GM23338 (cell line): ENCODE measurements at regions not wholly inside any gene's neighbourhood (a gene's known extent, or its start where the extent isn't known, plus 50 kb on each side); places are given as distances from the start of the nearest gene placed in this dataset.

Experiments used
- ATAC-seq: fragments of 200-7000 bp; cut with Tn5 transposase; 3 replicates; pipeline ENCODE4 v1.9.1; 2020
- DNase-seq: peaks from one replicate; pipeline ENCODE4 v3.0.0-alpha.2; 2015; ENCODE audit warnings: low spot score
- H2AFZ ChIP-seq: fragments of 200-600 bp; sonication (generic); 2 replicates; pipeline ENCODE4 v1.8.0; 2016; ENCODE audit warnings: antibody characterized with exemption, mild to moderate bottlenecking, moderate library complexity
- H3F3A ChIP-seq: fragments of 200-600 bp; sonication (generic); replicated peaks from 2 replicates; pipeline ENCODE4 v1.8.0; 2017; ENCODE audit warnings: antibody characterized with exemption, mixed run types, low read depth
- H3K27ac ChIP-seq: fragments of 200-600 bp; sonication (generic); 2 replicates; pipeline ENCODE4 v1.6.1; 2016; ENCODE audit warnings: low read depth
- H3K27me3 ChIP-seq: fragments of 200-600 bp; sonication (generic); 2 replicates; pipeline ENCODE4 v1.8.0; 2016; ENCODE audit warnings: mild to moderate bottlenecking, mixed run types, moderate library complexity; ENCODE audit not compliant: insufficient read depth
- H3K36me3 ChIP-seq: fragments of 200-600 bp; sonication (generic); 2 replicates; pipeline ENCODE4 v1.8.0; 2016; ENCODE audit warnings: mild to moderate bottlenecking; ENCODE audit not compliant: insufficient read depth
- H3K4me1 ChIP-seq: fragments of 200-600 bp; sonication (generic); 2 replicates; pipeline ENCODE4 v1.8.0; 2016; ENCODE audit warnings: mild to moderate bottlenecking, moderate library complexity; ENCODE audit not compliant: insufficient read depth
- H3K4me2 ChIP-seq: fragments of 200-600 bp; sonication (generic); 2 replicates; pipeline ENCODE4 v1.7.1; 2017; ENCODE audit warnings: mixed run types
- H3K4me3 ChIP-seq: fragments of 200-600 bp; sonication (generic); 2 replicates; pipeline ENCODE4 v1.6.1; 2016; ENCODE audit warnings: mixed run types
- H3K79me2 ChIP-seq: fragments of 200-600 bp; sonication (generic); replicated peaks from 2 replicates; pipeline ENCODE4 v1.8.0; 2017; ENCODE audit warnings: mild to moderate bottlenecking; ENCODE audit not compliant: insufficient read depth
- H3K9me2 ChIP-seq: fragments of 200-600 bp; sonication (generic); 2 replicates; pipeline ENCODE4 v1.8.0; 2017; ENCODE audit not compliant: insufficient read depth
- H4K20me1 ChIP-seq: fragments of 200-600 bp; sonication (generic); replicated peaks from 2 replicates; pipeline ENCODE4 v1.8.0; 2017; ENCODE audit warnings: mild to moderate bottlenecking; ENCODE audit not compliant: insufficient read depth
- H3K27ac Mint-ChIP-seq: 2 replicates; pipeline ENCODE4 v1.8.0; 2020; ENCODE audit warnings: inconsistent platforms, mild to moderate bottlenecking, moderate library complexity, mixed read lengths
- H3K27me3 Mint-ChIP-seq: 3 replicates; pipeline ENCODE4 v1.8.0; 2022; ENCODE audit warnings: low read depth, mild to moderate bottlenecking, moderate library complexity, mixed read lengths, inconsistent platforms; ENCODE audit not compliant: insufficient read depth, poor library complexity
- H3K36me3 Mint-ChIP-seq: 3 replicates; pipeline ENCODE4 v1.8.0; 2021; ENCODE audit warnings: low read depth, mild to moderate bottlenecking, inconsistent platforms, moderate library complexity, mixed read lengths
- H3K4me1 Mint-ChIP-seq: 3 replicates; pipeline ENCODE4 v1.8.0; 2020; ENCODE audit warnings: mild to moderate bottlenecking, inconsistent platforms, mixed read lengths
- H3K4me3 Mint-ChIP-seq: 3 replicates; pipeline ENCODE4 v1.8.0; 2021; ENCODE audit warnings: moderate library complexity, mild to moderate bottlenecking, inconsistent platforms, mixed read lengths
- H3K9me3 Mint-ChIP-seq: 3 replicates; pipeline ENCODE4 v1.8.0; 2020; ENCODE audit warnings: moderate library complexity, mild to moderate bottlenecking, inconsistent platforms, mixed read lengths
- CREB1 ChIP-seq: fragments of 250-450 bp; sonication (Bioruptor Pico); IDR thresholded peaks from 2 replicates; pipeline ENCODE4 v1.5.0; 2020; ENCODE audit warnings: low read depth, mild to moderate bottlenecking, moderate library complexity
- ETS1 ChIP-seq: IDR thresholded peaks from 2 replicates; pipeline ENCODE4 v1.6.1; 2016; ENCODE audit warnings: antibody characterized with exemption
- EZH2 ChIP-seq: fragments of 200-600 bp; sonication (generic); IDR thresholded peaks from one replicate; pipeline ENCODE4 v1.8.0; 2017; ENCODE audit warnings: antibody characterized with exemption, mild to moderate bottlenecking, low read depth; ENCODE audit not compliant: unreplicated experiment
- EZH2phosphoT487 ChIP-seq: fragments of 200-600 bp; sonication (generic); IDR thresholded peaks from one replicate; pipeline ENCODE4 v1.8.1; 2018; ENCODE audit warnings: antibody characterized with exemption; ENCODE audit not compliant: unreplicated experiment
- NANOG ChIP-seq: IDR thresholded peaks from 2 replicates; pipeline ENCODE4 v1.6.1; 2016; ENCODE audit warnings: antibody characterized with exemption, borderline replicate concordance
- POLR2AphosphoS5 ChIP-seq: IDR thresholded peaks from 2 replicates; pipeline ENCODE4 v1.6.1; 2016; ENCODE audit warnings: antibody characterized with exemption, low read depth
- STAT1 ChIP-seq: IDR thresholded peaks from one replicate; pipeline ENCODE4 v1.6.1; 2016; ENCODE audit warnings: antibody characterized with exemption; ENCODE audit not compliant: unreplicated experiment
- ZNF114 ChIP-seq: fragments of 250-450 bp; sonication (Bioruptor Pico); IDR thresholded peaks from 2 replicates; pipeline ENCODE4 v1.5.0; 2020; ENCODE audit warnings: mild to moderate bottlenecking, moderate library complexity
- ZNF331 ChIP-seq: fragments of 250-450 bp; sonication (Bioruptor Pico); IDR thresholded peaks from 2 replicates; pipeline ENCODE4 v1.5.0; 2020; ENCODE audit warnings: low read depth, mild to moderate bottlenecking, moderate library complexity
- TF ChIP-seq, protein P1 (sequence below), 2 experiments: fragments of 200-600 bp in 1 of 2; sonication (generic) in 1 of 2; conservative IDR thresholded peaks; 2 replicates each; pipeline versions ENCODE4 v1.5.1 to v1.6.1; 2016 to 2017; ENCODE audit warnings: antibody characterized with exemption in 2 of 2, low read depth in 2 of 2, mild to moderate bottlenecking in 2 of 2, moderate library complexity in 1 of 2
- TF ChIP-seq, protein P2 (sequence below): IDR thresholded peaks from one replicate; pipeline ENCODE4 v1.6.1; 2018; ENCODE audit warnings: antibody characterized with exemption; ENCODE audit not compliant: unreplicated experiment

DNA sequence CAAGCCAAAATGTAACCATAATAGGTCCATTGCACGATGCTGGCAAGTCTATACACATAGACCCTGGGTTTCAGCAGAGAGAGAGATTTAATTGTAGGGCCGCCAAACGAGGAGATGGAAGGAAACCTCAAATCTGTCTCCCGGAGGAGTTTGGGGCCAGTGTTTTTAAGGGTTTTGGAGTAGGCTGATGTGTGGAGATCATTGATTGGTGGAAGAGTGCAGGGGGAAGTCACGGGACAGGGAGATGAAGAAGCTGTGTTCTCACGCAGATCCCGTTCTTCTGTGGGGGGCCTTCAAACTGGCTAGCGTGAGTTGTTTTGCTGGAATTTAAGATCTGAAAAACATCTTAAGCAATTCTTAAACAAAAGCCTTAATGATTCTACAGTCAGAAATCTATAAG, 84.8 kb downstream of the KATNIP start:
- Histone ChIP-seq H3K79me2 (no peaks in the 10 kb centered on the region), H3K4me2 (no peak overlapping the region), H3K9me2 (no peaks in the 10 kb centered on the region), H3K4me1 (peaks cover 10% of the 10 kb centered on the region; the same call in 1 of the 2 replicates), H3K4me3 (no peak overlapping the region), H3K27me3 (no peaks in the 10 kb centered on the region), H3K27ac (no peak overlapping the region), H4K20me1 (no peaks in the 10 kb centered on the region), H3F3A (no peaks in the 10 kb centered on the region), H2AFZ (no peak overlapping the region), H3K36me3 (no peaks in the 10 kb centered on the region; the same call in 1 of the 2 replicates)
- TF ChIP-seq, protein P1, sequence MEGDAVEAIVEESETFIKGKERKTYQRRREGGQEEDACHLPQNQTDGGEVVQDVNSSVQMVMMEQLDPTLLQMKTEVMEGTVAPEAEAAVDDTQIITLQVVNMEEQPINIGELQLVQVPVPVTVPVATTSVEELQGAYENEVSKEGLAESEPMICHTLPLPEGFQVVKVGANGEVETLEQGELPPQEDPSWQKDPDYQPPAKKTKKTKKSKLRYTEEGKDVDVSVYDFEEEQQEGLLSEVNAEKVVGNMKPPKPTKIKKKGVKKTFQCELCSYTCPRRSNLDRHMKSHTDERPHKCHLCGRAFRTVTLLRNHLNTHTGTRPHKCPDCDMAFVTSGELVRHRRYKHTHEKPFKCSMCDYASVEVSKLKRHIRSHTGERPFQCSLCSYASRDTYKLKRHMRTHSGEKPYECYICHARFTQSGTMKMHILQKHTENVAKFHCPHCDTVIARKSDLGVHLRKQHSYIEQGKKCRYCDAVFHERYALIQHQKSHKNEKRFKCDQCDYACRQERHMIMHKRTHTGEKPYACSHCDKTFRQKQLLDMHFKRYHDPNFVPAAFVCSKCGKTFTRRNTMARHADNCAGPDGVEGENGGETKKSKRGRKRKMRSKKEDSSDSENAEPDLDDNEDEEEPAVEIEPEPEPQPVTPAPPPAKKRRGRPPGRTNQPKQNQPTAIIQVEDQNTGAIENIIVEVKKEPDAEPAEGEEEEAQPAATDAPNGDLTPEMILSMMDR (conservative IDR thresholded peaks at IDR 0.05; ENCODE audit: low read depth in 2 of 2): no peak
- TF ChIP-seq CREB1 (CRISPR knock-in tag) (no peak), EZH2phosphoT487 (no peak), EZH2 (no peak), STAT1 (no peak)
- TF ChIP-seq, protein P2, sequence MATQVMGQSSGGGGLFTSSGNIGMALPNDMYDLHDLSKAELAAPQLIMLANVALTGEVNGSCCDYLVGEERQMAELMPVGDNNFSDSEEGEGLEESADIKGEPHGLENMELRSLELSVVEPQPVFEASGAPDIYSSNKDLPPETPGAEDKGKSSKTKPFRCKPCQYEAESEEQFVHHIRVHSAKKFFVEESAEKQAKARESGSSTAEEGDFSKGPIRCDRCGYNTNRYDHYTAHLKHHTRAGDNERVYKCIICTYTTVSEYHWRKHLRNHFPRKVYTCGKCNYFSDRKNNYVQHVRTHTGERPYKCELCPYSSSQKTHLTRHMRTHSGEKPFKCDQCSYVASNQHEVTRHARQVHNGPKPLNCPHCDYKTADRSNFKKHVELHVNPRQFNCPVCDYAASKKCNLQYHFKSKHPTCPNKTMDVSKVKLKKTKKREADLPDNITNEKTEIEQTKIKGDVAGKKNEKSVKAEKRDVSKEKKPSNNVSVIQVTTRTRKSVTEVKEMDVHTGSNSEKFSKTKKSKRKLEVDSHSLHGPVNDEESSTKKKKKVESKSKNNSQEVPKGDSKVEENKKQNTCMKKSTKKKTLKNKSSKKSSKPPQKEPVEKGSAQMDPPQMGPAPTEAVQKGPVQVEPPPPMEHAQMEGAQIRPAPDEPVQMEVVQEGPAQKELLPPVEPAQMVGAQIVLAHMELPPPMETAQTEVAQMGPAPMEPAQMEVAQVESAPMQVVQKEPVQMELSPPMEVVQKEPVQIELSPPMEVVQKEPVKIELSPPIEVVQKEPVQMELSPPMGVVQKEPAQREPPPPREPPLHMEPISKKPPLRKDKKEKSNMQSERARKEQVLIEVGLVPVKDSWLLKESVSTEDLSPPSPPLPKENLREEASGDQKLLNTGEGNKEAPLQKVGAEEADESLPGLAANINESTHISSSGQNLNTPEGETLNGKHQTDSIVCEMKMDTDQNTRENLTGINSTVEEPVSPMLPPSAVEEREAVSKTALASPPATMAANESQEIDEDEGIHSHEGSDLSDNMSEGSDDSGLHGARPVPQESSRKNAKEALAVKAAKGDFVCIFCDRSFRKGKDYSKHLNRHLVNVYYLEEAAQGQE: no peak
- no peak for DNase-seq
- Mint-ChIP-seq H3K4me3 (no peak overlapping the region), H3K9me3 (no peaks in the 10 kb centered on the region), H3K36me3 (peaks cover 7% of the 10 kb centered on the region), H3K27me3 (peaks cover 7% of the 10 kb centered on the region), H3K4me1 (peaks cover 19% of the 10 kb centered on the region), H3K27ac (no peak overlapping the region)
- ATAC-seq: no peak

- H3K4me1 ChIP-seq: peaks cover 13% of the 10 kb centered on the region; the same call in 1 of the 2 replicates
- no peaks in the 10 kb centered on the region for H3K9me3 Mint-ChIP-seq
- H3K27ac Mint-ChIP-seq: peak overlapping the region; percentile 78; the same call in 1 of the 2 replicates
- no peak overlapping the region for H3K27ac ChIP-seq
- no peaks in the 10 kb centered on the region for H3F3A ChIP-seq
- peak; percentile 35 for DNase-seq
- no peak overlapping the region for H3K4me2 ChIP-seq
- H3K4me1 Mint-ChIP-seq: peaks cover 23% of the 10 kb centered on the region
- peaks cover 9% of the 10 kb centered on the region for H3K36me3 Mint-ChIP-seq
- no peaks in the 10 kb centered on the region; the same call in 1 of the 2 replicates for H3K36me3 ChIP-seq
- no peak for ATAC-seq
- no peaks in the 10 kb centered on the region for H4K20me1 ChIP-seq
- H3K27me3 ChIP-seq: no peaks in the 10 kb centered on the region
- no peak overlapping the region for H3K4me3 Mint-ChIP-seq
- no peak overlapping the region for H2AFZ ChIP-seq
- H3K79me2 ChIP-seq: no peaks in the 10 kb centered on the region
- no peaks in the 10 kb centered on the region for H3K9me2 ChIP-seq
- peaks cover 7% of the 10 kb centered on the region for H3K27me3 Mint-ChIP-seq
- no peak overlapping the region for H3K4me3 ChIP-seq
- TF ChIP-seq ZNF331: no peak
- TF ChIP-seq, protein P1 (conservative IDR thresholded peaks at IDR 0.05; ENCODE audit: low read depth in 2 of 2): no peak
- TF ChIP-seq ETS1: no peak
- TF ChIP-seq, protein P2: no peak
- no peak for TF ChIP-seq ZNF114 (CRISPR knock-in tag)
- no peak for TF ChIP-seq EZH2phosphoT487
- no peak for TF ChIP-seq POLR2AphosphoS5
- no peak for TF ChIP-seq NANOG
Measured at GRCh38 chr16:27636453-27637240, 86.7 kb downstream of the KATNIP start.
